DMS79 (cell line): ENCODE measurements at regions not wholly inside any gene's neighbourhood (a gene's known extent, or its start where the extent isn't known, plus 50 kb on each side); places are given as distances from the start of the nearest gene placed in this dataset.
A peak's percentile ranks its signal among the peaks of the same experiment; 100 is the strongest.

Source experiments
- DNase-seq: peaks from one replicate; lab custom pipeline; 2025; lab: John Stamatoyannopoulos, UW

- DNase-seq = no peak
These were observed 242.1 kb downstream of the LTN1 start for GRCh38 chr21:28750565-28750964.

GRCh38 chr21:28749536-28749935 lies 243.1 kb downstream of the LTN1 start:
- DNase-seq = no peak

GRCh38 chr21:28747464-28747863 lies 245.2 kb downstream of the LTN1 start:
- no peak for DNase-seq

- no peak for DNase-seq
These were observed 246.5 kb downstream of the LTN1 start for GRCh38 chr21:28746166-28746565.

- peak; percentile 50 for DNase-seq
These were observed 247.3 kb downstream of the LTN1 start for GRCh38 chr21:28745131-28746016.

- DNase-seq = no peak
These were observed 249.0 kb downstream of the LTN1 start for GRCh38 chr21:28743723-28744122.

GRCh38 chr21:28742527-28742926 lies 250.2 kb downstream of the LTN1 start:
- no peak for DNase-seq

GRCh38 chr21:28740125-28740524 lies 252.6 kb downstream of the LTN1 start:
- DNase-seq = no peak

GRCh38 chr21:28738882-28739281 lies 253.8 kb downstream of the LTN1 start:
- no peak for DNase-seq

GRCh38 chr21:28738420-28738704 lies 254.3 kb downstream of the LTN1 start:
- DNase-seq = no peak

- DNase-seq = no peak
These were observed 254.8 kb downstream of the LTN1 start for GRCh38 chr21:28737674-28738419.

- no peak for DNase-seq
These were observed 258.0 kb downstream of the LTN1 start for GRCh38 chr21:28734522-28735175.

- DNase-seq = no peak
These were observed 260.9 kb downstream of the LTN1 start for GRCh38 chr21:28731700-28732321.

GRCh38 chr21:28729887-28730286 lies 262.8 kb downstream of the LTN1 start:
- DNase-seq = no peak

- DNase-seq = no peak
These were observed 264.9 kb downstream of the LTN1 start for GRCh38 chr21:28727809-28728208.

GRCh38 chr21:28725396-28725795 lies 267.3 kb downstream of the LTN1 start:
- DNase-seq = no peak

- DNase-seq = no peak
These were observed 269.0 kb downstream of the LTN1 start for GRCh38 chr21:28723646-28724045.

- DNase-seq = no peak
These were observed 273.0 kb downstream of the LTN1 start for GRCh38 chr21:28719723-28720122.

GRCh38 chr21:28714777-28715464 lies 277.8 kb downstream of the LTN1 start:
- no peak for DNase-seq

- no peak for DNase-seq
These were observed 280.3 kb downstream of the LTN1 start for GRCh38 chr21:28712411-28712810.

- DNase-seq = no peak
These were observed 287.1 kb downstream of the LTN1 start for GRCh38 chr21:28705616-28706015.

- peak; percentile 8 for DNase-seq
These were observed 287.9 kb downstream of the LTN1 start for GRCh38 chr21:28704746-28705145.
